Hippocampal formation (tissue), 2 donors: ENCODE measurements at regions not wholly inside any gene's neighbourhood (a gene's known extent, or its start where the extent isn't known, plus 50 kb on each side); places are given as distances from the start of the nearest gene placed in this dataset.

Experiments used
- DNase-seq, 2 donors: peaks; one replicate each; lab custom pipeline; 2025; lab: John Stamatoyannopoulos, UW

- no peak for DNase-seq
These were observed 60.0 kb upstream of the ELK3 start for GRCh38 chr12:96134200-96134599.

GRCh38 chr12:96136161-96136560 lies 58.0 kb upstream of the ELK3 start:
- no peak for DNase-seq

GRCh38 chr12:96136725-96137378 lies 57.3 kb upstream of the ELK3 start:
- DNase-seq: no peak

- no peak for DNase-seq
These were observed 54.0 kb upstream of the ELK3 start for GRCh38 chr12:96140174-96140573.

- no peak for DNase-seq
These were observed 52.8 kb upstream of the ELK3 start for GRCh38 chr12:96141216-96141912.

- DNase-seq: no peak
These were observed 50.8 kb upstream of the ELK3 start for GRCh38 chr12:96143392-96143791.

- DNase-seq: no peak
These were observed 50.2 kb upstream of the ELK3 start for GRCh38 chr12:96143827-96144565.
